NCI-H2196 (cell line): ENCODE measurements at regions not wholly inside any gene's neighbourhood (a gene's known extent, or its start where the extent isn't known, plus 50 kb on each side); places are given as distances from the start of the nearest gene placed in this dataset.
A peak's percentile ranks its signal among the peaks of the same experiment; 100 is the strongest.

Experiments used
- DNase-seq: peaks from one replicate; lab custom pipeline; 2025; ENCODE audit not compliant: unreplicated experiment; lab: John Stamatoyannopoulos, UW

DNA sequence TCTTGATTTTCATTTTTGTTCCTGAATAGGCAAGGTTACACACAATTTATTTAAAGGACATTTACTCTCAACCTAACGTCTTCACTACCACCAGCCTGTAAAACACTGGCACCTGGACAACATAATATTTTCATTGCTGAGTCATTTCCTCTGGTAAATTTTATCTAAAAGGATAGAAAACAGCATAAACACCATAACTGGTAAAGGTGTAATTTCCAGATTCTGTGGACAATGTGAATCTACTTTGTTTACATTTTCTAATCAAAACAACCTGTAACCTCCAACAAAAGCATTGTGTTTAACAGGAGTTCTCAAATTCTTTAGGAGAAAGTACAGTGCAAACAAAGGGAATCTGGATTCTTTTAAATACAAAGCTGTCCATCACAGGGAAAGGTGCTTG lies 472.0 kb upstream of the AKR1E2 start:
- peak; percentile 2 for DNase-seq

- DNase-seq: no peak
These were observed 472.9 kb upstream of the AKR1E2 start for GRCh38 chr10:4353059-4353655.

DNA sequence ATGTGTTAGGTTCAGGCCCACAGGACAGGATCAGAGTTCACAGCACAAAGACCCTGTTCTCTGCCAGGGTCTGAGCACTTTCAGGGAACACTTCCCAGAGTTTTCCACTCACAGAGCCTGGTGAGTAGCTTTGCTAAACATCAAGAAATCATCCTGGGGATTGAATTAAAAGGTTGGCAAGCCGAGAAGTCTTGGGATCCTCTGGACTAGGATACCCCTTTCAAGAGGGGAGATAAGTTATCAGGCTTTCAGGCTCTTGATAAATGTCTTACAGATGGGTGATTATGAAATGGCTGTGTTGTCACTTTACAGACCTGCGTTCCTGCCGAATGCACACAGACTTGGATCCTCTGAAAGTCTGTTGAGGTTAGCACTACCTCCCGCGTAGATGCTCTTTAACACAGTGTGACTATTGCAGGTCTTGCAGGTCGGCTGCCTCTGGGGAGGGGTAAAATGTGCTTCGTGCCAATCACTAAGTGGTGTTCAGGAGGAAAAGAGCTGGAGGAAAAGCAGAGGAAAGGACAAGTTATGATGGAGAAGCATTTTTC lies 473.5 kb upstream of the AKR1E2 start:
- DNase-seq: no peak

- DNase-seq: no peak
These were observed 474.1 kb upstream of the AKR1E2 start for GRCh38 chr10:4351723-4352413.

DNA sequence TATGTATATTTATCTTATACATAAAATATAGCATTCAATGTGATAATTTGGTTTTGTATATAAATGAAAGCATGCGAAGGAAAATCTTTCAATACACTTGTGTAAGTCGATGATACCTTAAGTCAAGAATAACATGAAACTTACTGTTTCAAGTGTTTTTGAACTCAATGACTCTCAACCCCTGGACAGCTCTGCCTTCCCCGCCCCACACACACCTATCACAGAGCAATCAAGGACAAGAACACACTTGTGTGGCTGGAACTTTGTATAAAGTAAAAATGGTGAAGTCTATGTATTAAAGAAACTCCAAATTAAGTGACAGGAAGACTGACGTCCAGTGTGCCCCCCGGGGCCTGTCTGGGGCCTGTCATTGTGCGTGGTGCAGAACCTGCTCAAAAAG lies 478.6 kb upstream of the AKR1E2 start:
- DNase-seq: no peak

- no peak for DNase-seq
These were observed 479.9 kb upstream of the AKR1E2 start for GRCh38 chr10:4345877-4346646.

DNA sequence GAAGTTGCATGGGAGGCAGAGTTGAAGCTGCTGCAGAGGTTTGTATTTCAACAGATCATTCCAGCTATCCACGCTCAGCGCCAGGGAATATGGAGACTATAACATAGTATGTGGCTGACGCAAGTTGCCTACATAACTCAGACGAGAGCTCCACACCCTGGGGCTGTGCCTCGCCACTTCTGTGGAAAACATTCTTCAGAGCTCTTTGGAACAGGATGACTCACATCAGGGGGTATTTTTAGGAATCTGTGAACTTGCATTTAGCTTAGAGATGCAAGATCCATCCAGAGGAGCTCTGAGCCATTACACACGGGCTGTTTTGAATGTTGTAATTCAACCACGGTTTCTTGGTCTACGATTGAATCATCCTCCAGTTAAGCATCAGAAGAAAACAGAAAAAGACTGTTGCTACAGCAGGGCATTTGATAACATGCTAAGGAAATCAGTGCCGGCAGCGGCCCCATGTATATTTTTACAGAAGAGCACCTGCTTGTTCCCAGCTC lies 481.5 kb upstream of the AKR1E2 start:
- no peak for DNase-seq

DNA sequence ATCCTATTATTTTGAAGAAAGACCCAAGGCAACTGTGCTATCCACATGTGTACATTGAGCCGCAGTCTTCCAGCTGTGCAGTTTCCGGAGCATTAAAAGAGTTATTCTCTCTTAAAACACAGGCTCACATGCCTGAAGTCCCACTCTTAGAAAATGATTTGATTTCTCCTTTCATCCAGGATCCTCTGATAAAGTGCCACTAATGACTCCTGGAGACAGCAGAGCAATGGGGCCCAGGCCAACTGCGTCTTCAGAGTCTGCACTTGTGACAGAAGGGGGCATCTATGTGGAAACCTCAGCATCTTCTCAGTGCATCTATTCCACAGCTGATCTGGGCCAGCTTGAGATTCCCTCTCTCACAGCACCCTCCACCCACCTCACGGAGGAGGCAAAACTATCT lies 482.1 kb upstream of the AKR1E2 start:
- no peak for DNase-seq

- DNase-seq: no peak
These were observed 482.9 kb upstream of the AKR1E2 start for GRCh38 chr10:4343091-4343490.

DNA sequence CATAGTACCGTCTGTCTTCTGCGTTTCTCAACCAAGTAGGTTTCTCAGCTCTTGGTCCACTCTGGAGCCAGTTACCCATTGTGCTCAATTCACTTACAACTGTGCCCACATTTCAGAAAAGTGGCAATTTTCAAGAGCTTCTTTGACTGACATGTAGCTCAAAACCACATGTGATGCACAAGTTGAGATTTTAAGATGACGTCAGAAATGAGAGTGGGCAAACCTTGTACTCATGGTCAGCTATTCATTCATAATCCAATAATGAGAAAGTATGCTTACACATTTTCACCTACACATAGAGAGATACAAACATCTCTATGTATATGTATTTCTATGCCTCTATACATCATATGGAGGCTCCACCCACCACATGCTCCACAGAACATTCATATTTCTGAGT lies 487.2 kb upstream of the AKR1E2 start:
- no peak for DNase-seq

DNA sequence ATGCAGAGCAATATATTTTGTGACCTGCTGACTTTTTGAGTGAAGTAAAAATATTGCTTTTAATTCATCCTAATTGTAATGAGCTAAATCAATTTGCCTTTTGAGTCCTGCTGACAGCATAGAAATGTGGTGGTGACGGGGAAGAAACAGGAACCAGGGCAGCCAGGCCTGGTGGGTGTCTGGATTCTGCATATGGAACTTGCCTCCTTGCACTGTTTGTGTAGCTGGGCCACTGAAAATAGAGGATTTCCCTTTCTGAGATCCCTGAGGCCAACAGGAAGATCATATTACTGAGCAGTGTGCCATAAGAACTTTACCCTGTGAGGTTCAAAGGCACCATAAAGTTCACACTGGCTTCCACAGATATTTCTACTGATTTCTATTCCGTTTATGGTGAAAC lies 488.4 kb upstream of the AKR1E2 start:
- no peak for DNase-seq

- DNase-seq: no peak
These were observed 491.1 kb upstream of the AKR1E2 start for GRCh38 chr10:4334871-4335270.

DNA sequence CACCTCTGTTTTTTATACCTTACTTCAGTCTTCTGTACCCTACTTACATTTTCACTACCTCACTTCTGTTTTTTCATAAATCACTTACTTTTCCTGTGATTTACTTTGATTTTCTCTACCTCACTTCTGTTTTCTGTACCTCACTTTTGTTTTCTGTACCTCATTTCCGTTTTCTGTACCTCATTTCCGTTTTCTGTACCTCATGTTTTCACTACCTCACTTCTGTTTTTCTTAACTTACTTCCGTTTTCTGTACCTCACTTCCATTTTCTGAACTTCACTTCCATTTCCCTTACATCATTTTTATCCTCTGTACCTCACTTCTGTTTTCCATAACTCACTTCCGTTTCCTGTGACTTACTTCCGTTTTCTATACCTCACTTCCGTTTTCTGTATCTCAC lies 492.0 kb upstream of the AKR1E2 start:
- DNase-seq: no peak

DNA sequence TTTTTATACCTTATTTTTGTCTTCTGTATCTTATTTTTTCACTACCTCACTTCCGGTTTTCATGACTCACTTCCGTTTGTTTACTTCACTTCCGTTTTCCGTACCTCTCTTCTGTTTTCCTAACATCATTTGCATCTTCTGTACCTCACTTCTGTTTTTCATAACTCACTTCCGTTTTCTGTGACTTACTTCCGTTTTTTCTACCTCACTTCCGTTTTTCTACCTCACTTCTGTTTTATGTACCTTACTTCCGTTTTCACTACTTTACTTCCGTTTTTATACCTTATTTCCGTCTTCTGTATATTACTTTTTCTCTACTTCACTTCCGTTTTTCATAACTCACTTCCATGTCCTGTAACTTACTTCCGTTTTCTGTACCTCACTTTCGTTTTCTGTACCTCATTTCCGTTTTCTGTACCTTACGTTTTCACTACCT lies 492.5 kb upstream of the AKR1E2 start:
- DNase-seq: no peak

DNA sequence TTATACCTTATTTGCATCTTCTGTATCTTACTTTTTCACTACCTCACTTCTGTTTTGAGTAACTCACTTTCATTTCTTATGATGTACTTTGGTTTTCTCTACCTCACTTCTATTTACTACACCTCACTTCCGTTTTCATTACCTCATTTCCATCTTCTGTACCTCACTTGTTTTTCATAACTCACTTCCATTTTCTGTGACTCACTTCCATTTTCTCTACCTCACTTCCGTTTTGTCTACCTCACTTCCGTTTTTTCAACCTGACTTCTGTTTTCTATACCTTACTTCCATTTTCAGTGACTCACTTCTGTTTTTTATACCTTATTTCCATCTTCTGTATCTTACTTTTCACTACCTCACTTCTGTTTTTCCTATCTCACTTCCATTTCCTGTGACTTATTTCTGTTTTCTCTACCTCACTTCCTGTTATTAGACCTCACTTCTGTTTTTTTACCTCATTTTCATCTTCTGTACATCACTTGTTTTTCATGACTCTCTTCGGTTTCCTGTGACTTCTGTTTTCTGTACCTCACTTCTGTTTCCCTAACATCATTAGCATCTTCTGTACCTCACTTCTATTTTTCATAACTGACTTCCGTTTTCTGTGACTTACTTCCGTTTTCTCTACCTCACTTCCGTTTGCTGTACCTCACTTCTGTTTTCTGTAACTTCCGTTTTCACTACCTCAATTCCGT lies 493.1 kb upstream of the AKR1E2 start:
- no peak for DNase-seq

DNA sequence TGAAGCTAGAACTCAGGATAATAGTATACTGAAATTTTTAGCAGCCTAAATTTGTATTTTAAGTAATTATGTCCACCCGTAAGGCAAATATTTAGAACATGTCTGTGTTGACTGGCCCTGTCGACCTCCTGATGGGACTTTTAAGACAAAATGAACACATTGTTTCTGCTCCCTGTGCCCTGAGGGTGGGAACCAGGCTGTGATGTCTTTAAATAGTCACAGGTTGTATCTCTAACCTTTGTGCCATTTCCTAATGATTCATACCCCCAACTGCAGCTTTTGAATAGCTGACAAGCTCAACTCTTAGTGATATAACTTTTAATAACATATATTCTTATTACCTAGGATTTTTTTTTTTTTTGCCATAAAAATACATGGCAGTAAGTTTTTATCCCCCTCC lies 494.9 kb upstream of the AKR1E2 start:
- DNase-seq: no peak

GRCh38 chr10:4330636-4331035 lies 495.4 kb upstream of the AKR1E2 start:
- DNase-seq: no peak

DNA sequence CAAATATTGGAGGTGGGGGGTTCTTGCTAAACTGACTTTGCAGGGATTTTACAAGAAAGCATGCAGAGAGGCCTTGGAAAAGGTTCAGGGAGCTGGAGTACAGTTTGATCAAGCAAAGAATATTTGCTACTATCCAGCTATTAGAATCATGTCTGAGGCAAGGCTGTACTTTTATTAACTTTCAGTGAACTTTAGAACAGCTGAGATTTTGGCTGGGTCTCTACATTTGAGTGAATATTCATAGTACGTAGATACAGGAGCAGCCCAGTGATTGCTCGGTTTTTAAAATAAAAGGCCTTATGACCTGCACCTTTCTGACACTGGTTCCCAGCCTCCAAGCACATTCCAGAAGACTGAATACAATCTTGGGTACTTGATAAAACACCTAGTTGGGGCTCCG lies 496.8 kb upstream of the AKR1E2 start:
- DNase-seq: no peak

DNA sequence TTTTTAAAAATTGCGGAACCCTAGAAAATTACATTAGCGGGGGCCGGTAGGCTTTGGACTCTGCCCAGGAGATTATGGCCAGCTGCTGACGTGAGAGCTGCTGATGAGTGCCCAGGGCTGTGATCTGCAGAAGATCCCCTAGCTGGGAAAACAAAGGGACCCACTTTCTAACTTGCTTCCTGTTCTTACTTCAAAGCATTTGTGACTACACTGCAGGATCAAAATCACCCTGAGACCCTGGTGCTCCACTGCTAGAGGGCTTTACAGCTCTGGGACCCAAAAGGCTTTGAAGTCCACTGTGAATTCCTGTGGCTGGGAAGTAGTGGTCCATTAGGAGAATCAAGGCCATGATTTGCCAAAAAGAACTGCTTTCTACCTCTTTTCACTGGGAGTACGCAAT lies 499.4 kb upstream of the AKR1E2 start:
- no peak for DNase-seq

DNA sequence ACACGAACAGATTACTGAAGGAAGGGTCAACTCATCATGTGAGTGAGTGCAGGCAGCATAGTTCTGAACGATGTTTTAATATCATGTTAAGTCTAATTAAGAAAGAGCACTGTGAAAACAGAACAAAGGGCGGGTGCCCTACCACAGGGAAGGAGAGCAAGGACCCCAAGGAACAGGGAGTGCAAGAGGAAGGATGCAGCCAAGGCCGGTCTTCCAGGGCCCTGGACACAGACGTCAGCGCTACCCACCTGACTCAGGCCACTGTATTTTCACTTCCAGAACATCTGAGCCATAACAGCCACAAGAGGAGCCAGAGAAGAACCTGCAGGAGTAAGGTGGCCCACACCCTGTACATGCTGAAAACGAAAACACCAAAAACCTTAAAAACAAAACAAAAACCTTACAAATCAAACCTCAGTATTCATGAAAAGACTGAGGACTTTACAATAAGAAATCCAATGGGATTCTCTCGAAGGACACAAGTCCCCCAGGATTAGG lies 506.1 kb upstream of the AKR1E2 start:
- DNase-seq: no peak

- no peak for DNase-seq
These were observed 509.7 kb upstream of the AKR1E2 start for GRCh38 chr10:4316161-4316810.
